ENCODE measurements at regions not wholly inside any gene's neighbourhood (a gene's known extent, or its start where the extent isn't known, plus 50 kb on each side); places are given as distances from the start of the nearest gene placed in this dataset.

GRCh38 chr7:124191713-124192112, 158.8 kb upstream of the TMEM229A start (continued):
- TF ChIP-seq FOXA1 (IDR thresholded peaks at IDR 0.05; ENCODE audit: borderline replicate concordance) (no peak), OTX1 (CRISPR knock-in tag; IDR thresholded peaks at IDR 0.05) (no peak), PTRF (tag; IDR thresholded peaks at IDR 0.05) (no peak), BDP1 (IDR thresholded peaks at IDR 0.05; ENCODE audit: insufficient read depth, insufficient read length) (no peak), TAL1 (IDR thresholded peaks at IDR 0.05) (no peak), E2F8 (IDR thresholded peaks at IDR 0.05; ENCODE audit: low read depth, partially characterized antibody) (no peak), THAP7 (CRISPR knock-in tag; IDR thresholded peaks at IDR 0.05) (no peak), PHB (CRISPR knock-in tag; IDR thresholded peaks at IDR 0.05) (no peak)
- TF ChIP-seq, protein P1, sequence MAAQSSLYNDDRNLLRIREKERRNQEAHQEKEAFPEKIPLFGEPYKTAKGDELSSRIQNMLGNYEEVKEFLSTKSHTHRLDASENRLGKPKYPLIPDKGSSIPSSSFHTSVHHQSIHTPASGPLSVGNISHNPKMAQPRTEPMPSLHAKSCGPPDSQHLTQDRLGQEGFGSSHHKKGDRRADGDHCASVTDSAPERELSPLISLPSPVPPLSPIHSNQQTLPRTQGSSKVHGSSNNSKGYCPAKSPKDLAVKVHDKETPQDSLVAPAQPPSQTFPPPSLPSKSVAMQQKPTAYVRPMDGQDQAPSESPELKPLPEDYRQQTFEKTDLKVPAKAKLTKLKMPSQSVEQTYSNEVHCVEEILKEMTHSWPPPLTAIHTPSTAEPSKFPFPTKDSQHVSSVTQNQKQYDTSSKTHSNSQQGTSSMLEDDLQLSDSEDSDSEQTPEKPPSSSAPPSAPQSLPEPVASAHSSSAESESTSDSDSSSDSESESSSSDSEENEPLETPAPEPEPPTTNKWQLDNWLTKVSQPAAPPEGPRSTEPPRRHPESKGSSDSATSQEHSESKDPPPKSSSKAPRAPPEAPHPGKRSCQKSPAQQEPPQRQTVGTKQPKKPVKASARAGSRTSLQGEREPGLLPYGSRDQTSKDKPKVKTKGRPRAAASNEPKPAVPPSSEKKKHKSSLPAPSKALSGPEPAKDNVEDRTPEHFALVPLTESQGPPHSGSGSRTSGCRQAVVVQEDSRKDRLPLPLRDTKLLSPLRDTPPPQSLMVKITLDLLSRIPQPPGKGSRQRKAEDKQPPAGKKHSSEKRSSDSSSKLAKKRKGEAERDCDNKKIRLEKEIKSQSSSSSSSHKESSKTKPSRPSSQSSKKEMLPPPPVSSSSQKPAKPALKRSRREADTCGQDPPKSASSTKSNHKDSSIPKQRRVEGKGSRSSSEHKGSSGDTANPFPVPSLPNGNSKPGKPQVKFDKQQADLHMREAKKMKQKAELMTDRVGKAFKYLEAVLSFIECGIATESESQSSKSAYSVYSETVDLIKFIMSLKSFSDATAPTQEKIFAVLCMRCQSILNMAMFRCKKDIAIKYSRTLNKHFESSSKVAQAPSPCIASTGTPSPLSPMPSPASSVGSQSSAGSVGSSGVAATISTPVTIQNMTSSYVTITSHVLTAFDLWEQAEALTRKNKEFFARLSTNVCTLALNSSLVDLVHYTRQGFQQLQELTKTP (IDR thresholded peaks at IDR 0.05; ENCODE audit: low read depth in 1 of 2, partially characterized antibody in 2 of 2) = no peak
- TF ChIP-seq, protein P2, sequence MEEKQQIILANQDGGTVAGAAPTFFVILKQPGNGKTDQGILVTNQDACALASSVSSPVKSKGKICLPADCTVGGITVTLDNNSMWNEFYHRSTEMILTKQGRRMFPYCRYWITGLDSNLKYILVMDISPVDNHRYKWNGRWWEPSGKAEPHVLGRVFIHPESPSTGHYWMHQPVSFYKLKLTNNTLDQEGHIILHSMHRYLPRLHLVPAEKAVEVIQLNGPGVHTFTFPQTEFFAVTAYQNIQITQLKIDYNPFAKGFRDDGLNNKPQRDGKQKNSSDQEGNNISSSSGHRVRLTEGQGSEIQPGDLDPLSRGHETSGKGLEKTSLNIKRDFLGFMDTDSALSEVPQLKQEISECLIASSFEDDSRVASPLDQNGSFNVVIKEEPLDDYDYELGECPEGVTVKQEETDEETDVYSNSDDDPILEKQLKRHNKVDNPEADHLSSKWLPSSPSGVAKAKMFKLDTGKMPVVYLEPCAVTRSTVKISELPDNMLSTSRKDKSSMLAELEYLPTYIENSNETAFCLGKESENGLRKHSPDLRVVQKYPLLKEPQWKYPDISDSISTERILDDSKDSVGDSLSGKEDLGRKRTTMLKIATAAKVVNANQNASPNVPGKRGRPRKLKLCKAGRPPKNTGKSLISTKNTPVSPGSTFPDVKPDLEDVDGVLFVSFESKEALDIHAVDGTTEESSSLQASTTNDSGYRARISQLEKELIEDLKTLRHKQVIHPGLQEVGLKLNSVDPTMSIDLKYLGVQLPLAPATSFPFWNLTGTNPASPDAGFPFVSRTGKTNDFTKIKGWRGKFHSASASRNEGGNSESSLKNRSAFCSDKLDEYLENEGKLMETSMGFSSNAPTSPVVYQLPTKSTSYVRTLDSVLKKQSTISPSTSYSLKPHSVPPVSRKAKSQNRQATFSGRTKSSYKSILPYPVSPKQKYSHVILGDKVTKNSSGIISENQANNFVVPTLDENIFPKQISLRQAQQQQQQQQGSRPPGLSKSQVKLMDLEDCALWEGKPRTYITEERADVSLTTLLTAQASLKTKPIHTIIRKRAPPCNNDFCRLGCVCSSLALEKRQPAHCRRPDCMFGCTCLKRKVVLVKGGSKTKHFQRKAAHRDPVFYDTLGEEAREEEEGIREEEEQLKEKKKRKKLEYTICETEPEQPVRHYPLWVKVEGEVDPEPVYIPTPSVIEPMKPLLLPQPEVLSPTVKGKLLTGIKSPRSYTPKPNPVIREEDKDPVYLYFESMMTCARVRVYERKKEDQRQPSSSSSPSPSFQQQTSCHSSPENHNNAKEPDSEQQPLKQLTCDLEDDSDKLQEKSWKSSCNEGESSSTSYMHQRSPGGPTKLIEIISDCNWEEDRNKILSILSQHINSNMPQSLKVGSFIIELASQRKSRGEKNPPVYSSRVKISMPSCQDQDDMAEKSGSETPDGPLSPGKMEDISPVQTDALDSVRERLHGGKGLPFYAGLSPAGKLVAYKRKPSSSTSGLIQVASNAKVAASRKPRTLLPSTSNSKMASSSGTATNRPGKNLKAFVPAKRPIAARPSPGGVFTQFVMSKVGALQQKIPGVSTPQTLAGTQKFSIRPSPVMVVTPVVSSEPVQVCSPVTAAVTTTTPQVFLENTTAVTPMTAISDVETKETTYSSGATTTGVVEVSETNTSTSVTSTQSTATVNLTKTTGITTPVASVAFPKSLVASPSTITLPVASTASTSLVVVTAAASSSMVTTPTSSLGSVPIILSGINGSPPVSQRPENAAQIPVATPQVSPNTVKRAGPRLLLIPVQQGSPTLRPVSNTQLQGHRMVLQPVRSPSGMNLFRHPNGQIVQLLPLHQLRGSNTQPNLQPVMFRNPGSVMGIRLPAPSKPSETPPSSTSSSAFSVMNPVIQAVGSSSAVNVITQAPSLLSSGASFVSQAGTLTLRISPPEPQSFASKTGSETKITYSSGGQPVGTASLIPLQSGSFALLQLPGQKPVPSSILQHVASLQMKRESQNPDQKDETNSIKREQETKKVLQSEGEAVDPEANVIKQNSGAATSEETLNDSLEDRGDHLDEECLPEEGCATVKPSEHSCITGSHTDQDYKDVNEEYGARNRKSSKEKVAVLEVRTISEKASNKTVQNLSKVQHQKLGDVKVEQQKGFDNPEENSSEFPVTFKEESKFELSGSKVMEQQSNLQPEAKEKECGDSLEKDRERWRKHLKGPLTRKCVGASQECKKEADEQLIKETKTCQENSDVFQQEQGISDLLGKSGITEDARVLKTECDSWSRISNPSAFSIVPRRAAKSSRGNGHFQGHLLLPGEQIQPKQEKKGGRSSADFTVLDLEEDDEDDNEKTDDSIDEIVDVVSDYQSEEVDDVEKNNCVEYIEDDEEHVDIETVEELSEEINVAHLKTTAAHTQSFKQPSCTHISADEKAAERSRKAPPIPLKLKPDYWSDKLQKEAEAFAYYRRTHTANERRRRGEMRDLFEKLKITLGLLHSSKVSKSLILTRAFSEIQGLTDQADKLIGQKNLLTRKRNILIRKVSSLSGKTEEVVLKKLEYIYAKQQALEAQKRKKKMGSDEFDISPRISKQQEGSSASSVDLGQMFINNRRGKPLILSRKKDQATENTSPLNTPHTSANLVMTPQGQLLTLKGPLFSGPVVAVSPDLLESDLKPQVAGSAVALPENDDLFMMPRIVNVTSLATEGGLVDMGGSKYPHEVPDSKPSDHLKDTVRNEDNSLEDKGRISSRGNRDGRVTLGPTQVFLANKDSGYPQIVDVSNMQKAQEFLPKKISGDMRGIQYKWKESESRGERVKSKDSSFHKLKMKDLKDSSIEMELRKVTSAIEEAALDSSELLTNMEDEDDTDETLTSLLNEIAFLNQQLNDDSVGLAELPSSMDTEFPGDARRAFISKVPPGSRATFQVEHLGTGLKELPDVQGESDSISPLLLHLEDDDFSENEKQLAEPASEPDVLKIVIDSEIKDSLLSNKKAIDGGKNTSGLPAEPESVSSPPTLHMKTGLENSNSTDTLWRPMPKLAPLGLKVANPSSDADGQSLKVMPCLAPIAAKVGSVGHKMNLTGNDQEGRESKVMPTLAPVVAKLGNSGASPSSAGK (IDR thresholded peaks at IDR 0.05) = no peak

All from K562 (cell line).